ENCODE measurements at regions not wholly inside any gene's neighbourhood (a gene's known extent, or its start where the extent isn't known, plus 50 kb on each side); places are given as distances from the start of the nearest gene placed in this dataset.
"Not testable (repeated sequence)": the region's sequence is repeated elsewhere in the genome, so short reads cannot be mapped to it uniquely, and the experiment has no call there.

DNA sequence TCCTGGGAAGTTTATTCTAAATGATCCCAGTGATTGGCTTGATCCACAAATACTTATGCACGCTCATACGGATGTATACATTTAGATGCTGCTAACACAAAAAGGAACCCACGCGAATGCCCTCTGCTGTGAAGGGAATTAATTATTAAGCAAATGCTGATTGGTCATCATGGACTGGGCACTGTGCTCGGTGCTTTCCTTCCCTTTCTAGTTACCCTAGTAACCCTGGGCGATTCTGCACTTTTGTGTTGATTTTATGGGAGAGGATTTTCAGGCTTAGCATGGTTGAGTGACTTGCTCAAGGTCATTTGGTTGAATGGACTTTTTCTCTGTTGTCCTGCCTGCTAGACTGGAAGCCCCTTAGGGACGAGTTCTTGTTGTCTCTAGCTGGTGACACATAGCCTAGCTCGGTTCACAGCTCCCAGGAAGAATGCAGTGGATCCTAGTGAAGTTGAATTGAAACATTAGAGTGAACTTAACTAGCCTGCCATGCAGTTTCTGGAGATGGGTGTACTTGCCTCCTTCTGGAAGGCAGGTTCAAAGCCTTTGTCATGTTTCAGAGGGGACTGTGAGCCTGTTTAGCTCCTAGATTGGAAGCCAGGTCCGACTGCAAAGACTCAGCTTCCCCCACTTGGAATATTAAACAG is 54.4 kb downstream of the NPIPB11 start:
- TF ChIP-seq, protein P1, sequence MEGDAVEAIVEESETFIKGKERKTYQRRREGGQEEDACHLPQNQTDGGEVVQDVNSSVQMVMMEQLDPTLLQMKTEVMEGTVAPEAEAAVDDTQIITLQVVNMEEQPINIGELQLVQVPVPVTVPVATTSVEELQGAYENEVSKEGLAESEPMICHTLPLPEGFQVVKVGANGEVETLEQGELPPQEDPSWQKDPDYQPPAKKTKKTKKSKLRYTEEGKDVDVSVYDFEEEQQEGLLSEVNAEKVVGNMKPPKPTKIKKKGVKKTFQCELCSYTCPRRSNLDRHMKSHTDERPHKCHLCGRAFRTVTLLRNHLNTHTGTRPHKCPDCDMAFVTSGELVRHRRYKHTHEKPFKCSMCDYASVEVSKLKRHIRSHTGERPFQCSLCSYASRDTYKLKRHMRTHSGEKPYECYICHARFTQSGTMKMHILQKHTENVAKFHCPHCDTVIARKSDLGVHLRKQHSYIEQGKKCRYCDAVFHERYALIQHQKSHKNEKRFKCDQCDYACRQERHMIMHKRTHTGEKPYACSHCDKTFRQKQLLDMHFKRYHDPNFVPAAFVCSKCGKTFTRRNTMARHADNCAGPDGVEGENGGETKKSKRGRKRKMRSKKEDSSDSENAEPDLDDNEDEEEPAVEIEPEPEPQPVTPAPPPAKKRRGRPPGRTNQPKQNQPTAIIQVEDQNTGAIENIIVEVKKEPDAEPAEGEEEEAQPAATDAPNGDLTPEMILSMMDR (CRISPR knock-in tag; IDR thresholded peaks at IDR 0.05): not testable (repeated sequence)
- not testable (repeated sequence) for TF ChIP-seq PHF20 (CRISPR knock-in tag; IDR thresholded peaks at IDR 0.05); RAD21 (CRISPR knock-in tag; IDR thresholded peaks at IDR 0.05); CBX2 (IDR thresholded peaks at IDR 0.05; ENCODE audit: low read depth, low read length); CBX2 (CRISPR knock-in tag; IDR thresholded peaks at IDR 0.05; ENCODE audit: low read depth)

Measured in HepG2 (cell line).